Lower lobe of right lung (tissue), 2 donors: ENCODE measurements at regions not wholly inside any gene's neighbourhood (a gene's known extent, or its start where the extent isn't known, plus 50 kb on each side); places are given as distances from the start of the nearest gene placed in this dataset.

Experiments used
- ATAC-seq, 2 donors: fragments of 200-7000 bp; cut with Tn5 transposase; one replicate each; pipeline ENCODE4 v1.9.1; 2020 to 2022; ENCODE audit warnings: mild to moderate bottlenecking in 2 of 2, moderate library complexity in 2 of 2
- DNase-seq: peaks from one replicate; pipeline ENCODE4 v3.0.0-alpha.2; 2020
- H3K27ac ChIP-seq: fragments of 200-600 bp; one replicate; pipeline ENCODE4 v1.8.0; 2022
- H3K27me3 ChIP-seq: fragments of 200-600 bp; one replicate; pipeline ENCODE4 v1.8.0; 2022; ENCODE audit warnings: low read depth
- H3K36me3 ChIP-seq: fragments of 200-600 bp; one replicate; pipeline ENCODE4 v1.8.0; 2022; ENCODE audit warnings: mild to moderate bottlenecking
- H3K4me1 ChIP-seq: fragments of 200-600 bp; one replicate; pipeline ENCODE4 v1.8.0; 2022
- H3K4me3 ChIP-seq: fragments of 200-600 bp; one replicate; pipeline ENCODE4 v1.8.0; 2022; ENCODE audit warnings: mild to moderate bottlenecking
- H3K9me3 ChIP-seq: fragments of 200-600 bp; one replicate; pipeline ENCODE4 v1.8.0; 2022
- intact Hi-C: fragments of 100-400 bp; cut with DNase I; formaldehyde crosslinking; loops from one replicate; pipeline ENCODE4 v1.11.0; 2022
- TF ChIP-seq, protein P1 (sequence below): fragments of 200-600 bp; IDR thresholded peaks from one replicate; pipeline ENCODE4 v1.8.0; 2022; ENCODE audit warnings: antibody characterized with exemption, mild to moderate bottlenecking
- donor health status: DM: no; HTN: yes; CAD: no; lungs with severe emphysema.

DNA sequence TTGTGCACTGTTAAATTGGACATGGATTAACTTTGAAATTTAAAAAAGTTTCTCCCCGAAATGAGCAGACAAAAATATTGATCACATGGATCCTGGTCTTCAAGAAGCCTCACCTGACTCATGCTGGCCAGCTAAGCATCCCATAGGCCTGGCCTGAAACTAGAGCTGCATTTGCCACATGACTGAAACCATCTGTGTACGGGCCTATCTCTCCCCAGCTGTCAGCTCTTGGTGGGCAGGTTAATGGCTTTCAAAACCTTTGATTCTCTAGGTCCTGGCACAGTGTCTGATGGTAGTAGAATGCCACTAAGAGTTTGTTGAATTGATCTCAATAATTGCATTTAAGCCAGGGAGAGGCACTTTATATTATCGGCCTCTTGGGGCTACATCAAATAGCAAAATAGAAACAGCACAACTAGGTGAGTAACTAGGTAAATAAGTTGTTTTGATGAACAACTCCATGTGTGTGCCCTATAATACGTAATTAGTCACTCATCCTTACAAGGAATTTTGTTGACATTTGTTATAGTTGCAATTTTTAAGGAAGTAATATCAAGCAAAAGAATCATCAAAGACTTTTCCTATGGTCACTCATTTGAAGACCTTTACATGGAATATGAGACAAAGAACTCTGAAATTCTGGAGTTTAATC is 251.1 kb downstream of the SP3 start:
- intact Hi-C loops = no loop called here
- Histone ChIP-seq H3K27ac (no peak overlapping the region), H3K4me1 (no peaks in the 10 kb centered on the region), H3K27me3 (peaks cover 4% of the 10 kb centered on the region), H3K4me3 (no peak overlapping the region), H3K36me3 (no peaks in the 10 kb centered on the region), H3K9me3 (no peaks in the 10 kb centered on the region)
- TF ChIP-seq, protein P1, sequence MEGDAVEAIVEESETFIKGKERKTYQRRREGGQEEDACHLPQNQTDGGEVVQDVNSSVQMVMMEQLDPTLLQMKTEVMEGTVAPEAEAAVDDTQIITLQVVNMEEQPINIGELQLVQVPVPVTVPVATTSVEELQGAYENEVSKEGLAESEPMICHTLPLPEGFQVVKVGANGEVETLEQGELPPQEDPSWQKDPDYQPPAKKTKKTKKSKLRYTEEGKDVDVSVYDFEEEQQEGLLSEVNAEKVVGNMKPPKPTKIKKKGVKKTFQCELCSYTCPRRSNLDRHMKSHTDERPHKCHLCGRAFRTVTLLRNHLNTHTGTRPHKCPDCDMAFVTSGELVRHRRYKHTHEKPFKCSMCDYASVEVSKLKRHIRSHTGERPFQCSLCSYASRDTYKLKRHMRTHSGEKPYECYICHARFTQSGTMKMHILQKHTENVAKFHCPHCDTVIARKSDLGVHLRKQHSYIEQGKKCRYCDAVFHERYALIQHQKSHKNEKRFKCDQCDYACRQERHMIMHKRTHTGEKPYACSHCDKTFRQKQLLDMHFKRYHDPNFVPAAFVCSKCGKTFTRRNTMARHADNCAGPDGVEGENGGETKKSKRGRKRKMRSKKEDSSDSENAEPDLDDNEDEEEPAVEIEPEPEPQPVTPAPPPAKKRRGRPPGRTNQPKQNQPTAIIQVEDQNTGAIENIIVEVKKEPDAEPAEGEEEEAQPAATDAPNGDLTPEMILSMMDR = no peak
- ATAC-seq = no peak
- no peak for DNase-seq

DNA sequence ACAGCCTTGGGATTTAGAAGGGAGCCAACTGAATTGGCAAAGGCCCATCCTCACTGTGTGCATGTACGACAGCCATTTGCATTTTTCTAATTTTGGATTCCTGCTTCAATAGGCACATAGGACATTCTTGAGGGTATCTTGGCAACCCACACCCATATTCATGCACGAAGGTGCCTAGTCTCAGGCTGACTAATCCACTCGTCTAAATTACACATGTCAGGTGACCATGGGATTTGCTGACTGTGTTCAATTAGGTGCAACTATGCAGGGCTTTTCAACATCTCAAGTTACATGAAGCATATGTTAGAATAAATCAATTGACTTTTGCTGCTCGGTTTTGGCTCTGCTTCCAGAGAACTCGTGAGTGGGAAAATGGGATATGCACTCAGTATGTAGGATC is 249.7 kb downstream of the SP3 start:
- no peak overlapping the region for H3K4me3 ChIP-seq
- intact Hi-C loops = no loop called here
- no peak overlapping the region for H3K27ac ChIP-seq

DNA sequence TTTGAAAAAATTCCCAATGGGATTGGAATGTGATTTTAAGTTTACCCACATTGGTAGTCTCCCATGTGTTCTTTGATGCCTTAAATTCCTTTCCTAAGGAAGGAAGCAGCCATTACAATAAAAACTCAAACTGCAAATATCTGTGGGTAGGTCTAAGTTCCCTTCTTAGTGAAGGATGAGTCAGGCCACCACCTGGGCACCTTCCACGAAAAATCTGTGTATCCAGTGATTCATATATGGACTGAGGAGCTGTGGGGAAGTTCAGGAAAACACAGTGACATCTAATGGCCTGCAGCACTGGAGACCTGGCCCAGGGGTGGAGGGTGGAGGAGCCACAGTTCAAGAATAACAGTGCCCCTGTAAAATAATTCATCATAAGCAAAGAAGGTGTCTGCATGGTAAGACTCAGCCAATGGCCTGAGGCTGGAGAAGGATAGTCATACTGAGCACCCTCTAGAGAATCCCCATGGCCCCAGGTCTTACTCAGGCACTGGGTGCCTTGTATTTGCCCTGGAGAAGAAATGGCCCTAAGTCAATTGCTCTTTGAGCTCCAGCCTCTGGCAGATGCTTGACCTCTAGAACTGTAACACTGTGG is 248.6 kb downstream of the SP3 start:
- ATAC-seq (no peak), DNase-seq (no peak)
- H3K4me3 ChIP-seq = no peak overlapping the region
- intact Hi-C loops = no loop called here
- H3K27me3 ChIP-seq = peaks cover 4% of the 10 kb centered on the region
- TF ChIP-seq, protein P1 = no peak
- no peaks in the 10 kb centered on the region for H3K36me3 ChIP-seq
- H3K9me3 ChIP-seq = no peaks in the 10 kb centered on the region
- no peak overlapping the region for H3K27ac ChIP-seq
- H3K4me1 ChIP-seq = no peaks in the 10 kb centered on the region

More for the DNA sequence above, 249.7 kb downstream of the SP3 start:
- H3K27me3 ChIP-seq = peaks cover 4% of the 10 kb centered on the region
- no peaks in the 10 kb centered on the region for H3K4me1 ChIP-seq
- TF ChIP-seq, protein P1 = no peak
- ATAC-seq (no peak), DNase-seq (no peak)
- no peaks in the 10 kb centered on the region for H3K36me3 ChIP-seq
- no peaks in the 10 kb centered on the region for H3K9me3 ChIP-seq

DNA sequence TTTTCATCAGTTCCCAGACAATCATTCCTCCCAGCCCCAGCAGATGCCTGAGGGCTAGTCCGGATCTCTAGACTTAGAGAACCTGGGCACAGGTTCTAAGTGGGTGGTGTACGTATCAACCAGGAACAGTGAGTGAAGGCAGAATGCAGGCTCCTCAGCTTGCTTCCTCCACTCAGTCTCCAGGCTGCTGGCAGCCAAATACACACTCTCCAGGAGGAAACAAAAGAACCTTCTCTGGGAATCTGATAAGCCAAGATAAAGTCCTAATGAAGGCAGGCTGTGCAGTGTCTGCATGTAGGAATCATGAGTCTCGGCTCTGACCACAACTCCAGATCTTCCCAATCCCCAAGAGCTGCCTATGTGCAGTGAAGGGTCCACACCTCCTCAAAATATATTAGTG is 245.7 kb downstream of the SP3 start:
- Histone ChIP-seq H3K27me3 (peaks cover 4% of the 10 kb centered on the region), H3K27ac (no peak overlapping the region), H3K36me3 (no peaks in the 10 kb centered on the region), H3K9me3 (no peaks in the 10 kb centered on the region), H3K4me3 (no peak overlapping the region), H3K4me1 (no peaks in the 10 kb centered on the region)
- ATAC-seq (no peak), DNase-seq (no peak)
- intact Hi-C loops = no loop called here
- TF ChIP-seq, protein P1 = no peak

DNA sequence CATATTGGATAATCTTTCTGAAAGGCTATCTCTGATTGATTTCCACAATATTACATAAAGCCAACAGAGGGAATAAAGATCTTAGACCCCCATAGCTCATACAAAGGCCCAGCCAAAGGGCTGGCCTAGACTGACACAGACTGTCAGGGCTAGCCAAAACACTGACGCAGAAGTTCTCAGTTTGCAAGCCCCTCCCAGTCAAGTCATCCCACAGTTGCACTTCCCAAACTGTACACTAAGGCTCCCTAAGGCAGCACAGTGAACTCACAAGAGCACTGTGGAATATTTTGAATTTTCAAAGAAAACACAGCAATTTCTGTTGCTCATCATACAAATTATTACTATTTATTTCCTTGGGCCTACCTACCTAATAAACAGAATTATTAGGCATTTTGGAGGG is 244.9 kb downstream of the SP3 start:
- no peak overlapping the region for H3K27ac ChIP-seq
- H3K4me3 ChIP-seq = no peak overlapping the region
- no peaks in the 10 kb centered on the region for H3K36me3 ChIP-seq
- no peaks in the 10 kb centered on the region for H3K4me1 ChIP-seq
- TF ChIP-seq, protein P1 = no peak
- no peaks in the 10 kb centered on the region for H3K9me3 ChIP-seq
- ATAC-seq (no peak), DNase-seq (no peak)
- H3K27me3 ChIP-seq = peaks cover 4% of the 10 kb centered on the region
- intact Hi-C loops = no loop called here
